SKM-1 (cell line): ENCODE measurements at regions not wholly inside any gene's neighbourhood (a gene's known extent, or its start where the extent isn't known, plus 50 kb on each side); places are given as distances from the start of the nearest gene placed in this dataset.
"Not testable (repeated sequence)": the region's sequence is repeated elsewhere in the genome, so short reads cannot be mapped to it uniquely, and the experiment has no call there.

ENCODE experiments used
- DNase-seq: peaks from one replicate; lab custom pipeline; 2025; ENCODE audit not compliant: unreplicated experiment; lab: John Stamatoyannopoulos, UW

GRCh38 chr13:99792079-99792921 is 179.3 kb downstream of the ZIC5 start:
- no peak for DNase-seq

GRCh38 chr13:99782669-99783068 is 188.9 kb downstream of the ZIC5 start:
- DNase-seq, result no peak

- no peak for DNase-seq
Observed at GRCh38 chr13:99778500-99778899, 193.1 kb downstream of the ZIC5 start.

GRCh38 chr13:99777873-99778272 is 193.7 kb downstream of the ZIC5 start:
- no peak for DNase-seq

GRCh38 chr13:99774644-99775043 is 196.9 kb downstream of the ZIC5 start:
- DNase-seq, result no peak

- no peak for DNase-seq
Observed at GRCh38 chr13:99768986-99769385, 202.6 kb downstream of the ZIC5 start.

GRCh38 chr13:99766641-99767045 is 204.9 kb downstream of the ZIC5 start:
- DNase-seq, result no peak

- no peak for DNase-seq
Observed at GRCh38 chr13:99765869-99766268, 205.7 kb downstream of the ZIC5 start.

- DNase-seq, result no peak
Observed at GRCh38 chr13:99760456-99760855, 211.1 kb downstream of the ZIC5 start.

- no peak for DNase-seq
Observed at GRCh38 chr13:99759163-99759552, 212.4 kb downstream of the ZIC5 start.

GRCh38 chr13:99758460-99759162 is 213.0 kb downstream of the ZIC5 start:
- no peak for DNase-seq

GRCh38 chr13:99757756-99758459 is 213.7 kb downstream of the ZIC5 start:
- DNase-seq, result no peak

- DNase-seq, result no peak
Observed at GRCh38 chr13:99756281-99756680, 215.3 kb downstream of the ZIC5 start.

GRCh38 chr13:99754750-99755149 is 216.8 kb downstream of the ZIC5 start:
- DNase-seq, result not testable (repeated sequence)

GRCh38 chr13:99752373-99752772 is 219.2 kb downstream of the ZIC5 start:
- DNase-seq, result no peak

GRCh38 chr13:99751517-99752199 is 219.9 kb downstream of the ZIC5 start:
- no peak for DNase-seq

GRCh38 chr13:99750951-99751350 is 220.6 kb downstream of the ZIC5 start:
- DNase-seq, result no peak

- DNase-seq, result no peak
Observed at GRCh38 chr13:99749271-99750019, 222.1 kb downstream of the ZIC5 start.

- DNase-seq, result no peak
Observed at GRCh38 chr13:99747403-99747710, 224.2 kb downstream of the ZIC5 start.

GRCh38 chr13:99746637-99747402 is 224.7 kb downstream of the ZIC5 start:
- no peak for DNase-seq
